AG04449 (cell line): ENCODE measurements at regions not wholly inside any gene's neighbourhood (a gene's known extent, or its start where the extent isn't known, plus 50 kb on each side); places are given as distances from the start of the nearest gene placed in this dataset.

Experiments
- CTCF ChIA-PET: fragments of 350-600 bp; formaldehyde crosslinking; extraction: SDS; loops from one replicate; lab custom pipeline; 2021; ENCODE audit warnings: antibody characterized with exemption; lab: Yijun Ruan, JAX
- POLR2A ChIA-PET: fragments of 400-600, 350-600 bp; formaldehyde crosslinking; extraction: SDS; loops from one replicate; lab custom pipeline; 2020; ENCODE audit warnings: antibody characterized with exemption, inconsistent platforms; lab: Yijun Ruan, JAX
- DNase-seq: peaks from one replicate; pipeline ENCODE4 v3.0.0-alpha.2; 2010; ENCODE audit warnings: low read depth, low spot score
- H3K4me3 ChIP-seq: 2 replicates; pipeline ENCODE4 v1.5.1; 2011; ENCODE audit warnings: low read depth, mild to moderate bottlenecking, control low read depth, low read length
- TF ChIP-seq, protein P1 (sequence below): IDR thresholded peaks from one replicate; pipeline ENCODE4 v1.5.1; 2011; ENCODE audit warnings: mild to moderate bottlenecking, moderate library complexity, low read length, control low read depth, inconsistent platforms; ENCODE audit not compliant: insufficient read depth; ENCODE audit errors: missing control alignments

- TF ChIP-seq, protein P1, sequence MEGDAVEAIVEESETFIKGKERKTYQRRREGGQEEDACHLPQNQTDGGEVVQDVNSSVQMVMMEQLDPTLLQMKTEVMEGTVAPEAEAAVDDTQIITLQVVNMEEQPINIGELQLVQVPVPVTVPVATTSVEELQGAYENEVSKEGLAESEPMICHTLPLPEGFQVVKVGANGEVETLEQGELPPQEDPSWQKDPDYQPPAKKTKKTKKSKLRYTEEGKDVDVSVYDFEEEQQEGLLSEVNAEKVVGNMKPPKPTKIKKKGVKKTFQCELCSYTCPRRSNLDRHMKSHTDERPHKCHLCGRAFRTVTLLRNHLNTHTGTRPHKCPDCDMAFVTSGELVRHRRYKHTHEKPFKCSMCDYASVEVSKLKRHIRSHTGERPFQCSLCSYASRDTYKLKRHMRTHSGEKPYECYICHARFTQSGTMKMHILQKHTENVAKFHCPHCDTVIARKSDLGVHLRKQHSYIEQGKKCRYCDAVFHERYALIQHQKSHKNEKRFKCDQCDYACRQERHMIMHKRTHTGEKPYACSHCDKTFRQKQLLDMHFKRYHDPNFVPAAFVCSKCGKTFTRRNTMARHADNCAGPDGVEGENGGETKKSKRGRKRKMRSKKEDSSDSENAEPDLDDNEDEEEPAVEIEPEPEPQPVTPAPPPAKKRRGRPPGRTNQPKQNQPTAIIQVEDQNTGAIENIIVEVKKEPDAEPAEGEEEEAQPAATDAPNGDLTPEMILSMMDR: no peak
- ChIA-PET POLR2A (no interaction called here), CTCF (no interaction called here)
- no peak for DNase-seq
- no peak overlapping the region for H3K4me3 ChIP-seq
Observed at GRCh38 chr9:23307731-23308513, 518.1 kb downstream of the ELAVL2 start.

DNA sequence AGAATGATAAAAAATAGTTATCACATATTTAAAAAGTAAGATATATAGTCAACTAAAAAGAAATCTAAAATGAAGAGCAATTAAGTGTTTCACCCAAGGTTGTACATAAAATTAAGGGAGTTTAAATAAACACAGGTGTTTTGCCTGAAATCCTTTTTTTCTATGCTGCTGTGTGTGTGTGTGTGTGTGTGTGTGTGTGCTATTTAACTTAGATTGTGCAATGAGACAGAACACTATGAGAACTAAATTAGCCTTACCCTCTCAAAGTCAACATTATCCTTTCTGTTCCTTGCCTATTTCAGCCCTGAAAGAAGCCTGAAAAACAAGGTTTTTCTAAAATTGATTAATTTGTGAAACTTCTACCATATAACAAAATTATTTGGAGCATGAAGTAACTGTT, 516.2 kb downstream of the ELAVL2 start:
- CTCF ChIA-PET: no interaction called here
- TF ChIP-seq, protein P1: no peak
- POLR2A ChIA-PET: no interaction called here
- DNase-seq: no peak
- no peak overlapping the region for H3K4me3 ChIP-seq

GRCh38 chr9:23314247-23314646, 511.8 kb downstream of the ELAVL2 start:
- CTCF ChIA-PET: no interaction called here
- no peak overlapping the region for H3K4me3 ChIP-seq
- DNase-seq: no peak
- TF ChIP-seq, protein P1: no peak
- POLR2A ChIA-PET: no interaction called here

GRCh38 chr9:23319092-23319491, 506.9 kb downstream of the ELAVL2 start:
- H3K4me3 ChIP-seq: no peak overlapping the region
- TF ChIP-seq, protein P1: no peak
- no peak for DNase-seq
- POLR2A ChIA-PET: no interaction called here
- CTCF ChIA-PET: no interaction called here

- no peak for DNase-seq
- H3K4me3 ChIP-seq: no peak overlapping the region
- CTCF ChIA-PET: interaction anchor here (1.3 to 1.6 kb wide), 2 partner anchors 509 to 793 kb away, joined by 3 read pairs; no protein-coding TSS in a partner anchor
- POLR2A ChIA-PET: no interaction called here
- TF ChIP-seq, protein P1: no peak
Observed at GRCh38 chr9:23321049-23321448, 505.0 kb downstream of the ELAVL2 start.

- ChIA-PET POLR2A (no interaction called here), CTCF (interaction anchor here (1.3 to 1.6 kb wide), 2 partner anchors 510 to 794 kb away, joined by 3 read pairs; no protein-coding TSS in a partner anchor)
- DNase-seq: no peak
- no peak overlapping the region for H3K4me3 ChIP-seq
- TF ChIP-seq, protein P1: no peak
Observed at GRCh38 chr9:23322392-23322791, 503.6 kb downstream of the ELAVL2 start.
